MCF 10A (cell line): ENCODE measurements at regions not wholly inside any gene's neighbourhood (a gene's known extent, or its start where the extent isn't known, plus 50 kb on each side); places are given as distances from the start of the nearest gene placed in this dataset.
"Not testable (repeated sequence)": the region's sequence is repeated elsewhere in the genome, so short reads cannot be mapped to it uniquely, and the experiment has no call there.

ENCODE experiments used
- BruUV-seq: library from RNA; stranded (reverse); fragments of 400-500 nt; replicated peaks from 2 replicates; lab custom pipeline; 2021; lab: Mats Ljungman, UMichigan
- CTCF ChIA-PET: fragments of 300-600 bp; sonication (Branson Sonifier 250); formaldehyde crosslinking; extraction: SDS; loops from one replicate; lab custom pipeline; 2021; ENCODE audit warnings: antibody characterized with exemption, inconsistent platforms; lab: Yijun Ruan, JAX
- POLR2A ChIA-PET: fragments of 300-600, 350-650 bp; sonication (Branson Sonifier 250); formaldehyde crosslinking; extraction: SDS; loops from one replicate; lab custom pipeline; 2020; ENCODE audit warnings: antibody characterized with exemption, inconsistent platforms; lab: Yijun Ruan, JAX
- DNase-seq: peaks from one replicate; pipeline ENCODE4 v3.0.0-alpha.2; 2018; ENCODE audit not compliant: unreplicated experiment
- H3K27ac Mint-ChIP-seq: one replicate; pipeline ENCODE4 v1.8.0; 2022; ENCODE audit warnings: mild to moderate bottlenecking, low read depth, mixed read lengths; ENCODE audit not compliant: unreplicated experiment
- H3K27me3 Mint-ChIP-seq: one replicate; pipeline ENCODE4 v1.8.0; 2022; ENCODE audit warnings: mixed read lengths; ENCODE audit not compliant: insufficient read depth, unreplicated experiment
- H3K36me3 Mint-ChIP-seq: one replicate; pipeline ENCODE4 v1.8.0; 2022; ENCODE audit warnings: mild to moderate bottlenecking, moderate library complexity, mixed read lengths; ENCODE audit not compliant: insufficient read depth, unreplicated experiment
- H3K4me1 Mint-ChIP-seq: one replicate; pipeline ENCODE4 v1.8.0; 2022; ENCODE audit warnings: mixed read lengths; ENCODE audit not compliant: insufficient read depth, unreplicated experiment
- H3K4me3 Mint-ChIP-seq: one replicate; pipeline ENCODE4 v1.8.0; 2022; ENCODE audit warnings: mild to moderate bottlenecking, moderate library complexity, mixed read lengths; ENCODE audit not compliant: unreplicated experiment
- H3K9me3 Mint-ChIP-seq: one replicate; pipeline ENCODE4 v1.8.0; 2022; ENCODE audit warnings: mixed read lengths; ENCODE audit not compliant: unreplicated experiment
- intact Hi-C: fragments of 100-400 bp; cut with micrococcal nuclease; formaldehyde crosslinking; loops from 2 replicates; pipeline ENCODE4 v1.14.1; 2022
- TF ChIP-seq, protein P1 (sequence below): fragments of 200-600 bp; IDR thresholded peaks from one replicate; pipeline ENCODE4 v1.8.0; 2022; ENCODE audit warnings: antibody characterized with exemption, mild to moderate bottlenecking; ENCODE audit not compliant: unreplicated experiment

DNA sequence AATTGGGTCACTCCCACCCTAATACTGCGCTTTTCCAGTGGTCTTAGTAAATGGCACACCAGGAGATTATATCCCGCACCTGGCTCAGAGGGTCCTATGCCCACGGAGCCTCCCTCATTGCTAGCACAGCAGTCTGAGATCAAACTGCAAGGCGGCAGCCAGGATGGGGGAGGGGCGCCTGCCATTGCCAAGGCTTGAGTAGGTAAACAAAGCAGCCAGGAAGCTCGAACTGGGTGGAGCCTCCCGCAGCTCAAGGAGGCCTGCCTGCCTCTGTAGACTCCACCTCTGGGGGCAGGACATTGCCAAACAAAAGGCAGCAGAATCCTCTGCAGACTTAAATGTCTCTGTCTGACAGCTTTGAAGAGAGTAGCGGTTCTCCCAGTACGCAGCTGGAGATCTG is 52.4 kb upstream of the PMPCB start:
- H3K4me3 Mint-ChIP-seq, H3K36me3 Mint-ChIP-seq, POLR2A ChIA-PET, H3K4me1 Mint-ChIP-seq, DNase-seq, intact Hi-C loops, H3K27ac Mint-ChIP-seq, CTCF ChIA-PET, BruUV-seq: not testable (repeated sequence)
- Mint-ChIP-seq H3K27me3 (peaks cover 21% of the 10 kb centered on the region), H3K9me3 (peaks cover 22% of the 10 kb centered on the region)

GRCh38 chr7:103240806-103241205 is 56.4 kb upstream of the PMPCB start:
- Mint-ChIP-seq H3K9me3 (peaks cover 12% of the 10 kb centered on the region), H3K36me3 (no peaks in the 10 kb centered on the region), H3K4me1 (no peaks in the 10 kb centered on the region), H3K4me3 (no peak overlapping the region), H3K27me3 (peaks cover 6% of the 10 kb centered on the region), H3K27ac (no peak overlapping the region)
- ChIA-PET CTCF (no interaction called here), POLR2A (no interaction called here)
- intact Hi-C loops: no loop called here
- no TSS peak for BruUV-seq
- DNase-seq: no peak
- TF ChIP-seq, protein P1, sequence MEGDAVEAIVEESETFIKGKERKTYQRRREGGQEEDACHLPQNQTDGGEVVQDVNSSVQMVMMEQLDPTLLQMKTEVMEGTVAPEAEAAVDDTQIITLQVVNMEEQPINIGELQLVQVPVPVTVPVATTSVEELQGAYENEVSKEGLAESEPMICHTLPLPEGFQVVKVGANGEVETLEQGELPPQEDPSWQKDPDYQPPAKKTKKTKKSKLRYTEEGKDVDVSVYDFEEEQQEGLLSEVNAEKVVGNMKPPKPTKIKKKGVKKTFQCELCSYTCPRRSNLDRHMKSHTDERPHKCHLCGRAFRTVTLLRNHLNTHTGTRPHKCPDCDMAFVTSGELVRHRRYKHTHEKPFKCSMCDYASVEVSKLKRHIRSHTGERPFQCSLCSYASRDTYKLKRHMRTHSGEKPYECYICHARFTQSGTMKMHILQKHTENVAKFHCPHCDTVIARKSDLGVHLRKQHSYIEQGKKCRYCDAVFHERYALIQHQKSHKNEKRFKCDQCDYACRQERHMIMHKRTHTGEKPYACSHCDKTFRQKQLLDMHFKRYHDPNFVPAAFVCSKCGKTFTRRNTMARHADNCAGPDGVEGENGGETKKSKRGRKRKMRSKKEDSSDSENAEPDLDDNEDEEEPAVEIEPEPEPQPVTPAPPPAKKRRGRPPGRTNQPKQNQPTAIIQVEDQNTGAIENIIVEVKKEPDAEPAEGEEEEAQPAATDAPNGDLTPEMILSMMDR: no peak

DNA sequence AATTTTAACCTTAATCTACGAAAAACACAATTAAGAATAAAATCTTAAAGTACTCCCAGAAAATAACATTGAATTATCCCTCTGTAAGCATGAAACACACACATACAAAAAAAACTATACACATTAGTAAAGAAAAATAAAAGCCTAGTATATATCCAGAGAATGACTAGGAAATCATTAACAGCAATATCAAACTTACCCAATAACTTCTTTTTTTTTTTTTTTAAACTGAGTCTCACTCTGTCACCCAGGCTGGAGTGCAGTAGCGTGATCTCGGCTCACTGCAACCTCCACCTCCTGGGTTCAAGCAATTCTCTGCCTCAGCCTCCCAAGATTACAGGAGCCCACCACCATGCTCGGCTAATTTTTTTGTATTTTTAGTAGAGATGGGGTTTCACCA is 61.4 kb upstream of the PMPCB start:
- BruUV-seq, intact Hi-C loops, H3K4me1 Mint-ChIP-seq, H3K36me3 Mint-ChIP-seq, DNase-seq, H3K27ac Mint-ChIP-seq, POLR2A ChIA-PET, H3K9me3 Mint-ChIP-seq, H3K4me3 Mint-ChIP-seq: not testable (repeated sequence)
- peaks cover 11% of the 10 kb centered on the region for H3K27me3 Mint-ChIP-seq
- CTCF ChIA-PET: interaction anchor here (0.7 kb wide), 1 partner anchor 207 kb away, joined by 3 read pairs; no protein-coding TSS in a partner anchor

- intact Hi-C loops, POLR2A ChIA-PET, CTCF ChIA-PET, H3K4me1 Mint-ChIP-seq, BruUV-seq, H3K4me3 Mint-ChIP-seq, H3K36me3 Mint-ChIP-seq, H3K27ac Mint-ChIP-seq, H3K9me3 Mint-ChIP-seq, DNase-seq: not testable (repeated sequence)
- peaks cover 17% of the 10 kb centered on the region for H3K27me3 Mint-ChIP-seq
These were observed 62.4 kb upstream of the PMPCB start for GRCh38 chr7:103234877-103235276.

DNA sequence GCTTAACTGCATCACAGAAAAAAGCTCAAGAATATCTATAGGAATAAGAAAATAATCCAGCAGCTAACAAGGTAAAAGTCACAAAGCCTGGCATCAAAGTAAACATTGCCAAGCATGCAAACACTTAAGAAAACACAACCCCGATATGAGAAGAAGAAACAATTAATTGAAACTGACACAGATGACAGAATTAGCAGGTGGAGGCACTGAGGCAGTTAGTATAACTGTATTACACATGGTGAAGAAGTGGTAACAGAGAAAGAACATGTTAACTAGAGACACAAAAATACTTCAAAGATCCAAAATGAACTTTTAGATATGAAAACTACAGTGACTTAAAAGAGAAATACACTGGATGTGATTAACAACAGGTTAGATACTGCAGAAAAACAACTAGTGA is 69.4 kb upstream of the PMPCB start:
- intact Hi-C loops, BruUV-seq, H3K36me3 Mint-ChIP-seq, DNase-seq, H3K4me1 Mint-ChIP-seq, H3K4me3 Mint-ChIP-seq, H3K9me3 Mint-ChIP-seq, POLR2A ChIA-PET, CTCF ChIA-PET, H3K27ac Mint-ChIP-seq: not testable (repeated sequence)
- H3K27me3 Mint-ChIP-seq: peaks cover 55% of the 10 kb centered on the region

DNA sequence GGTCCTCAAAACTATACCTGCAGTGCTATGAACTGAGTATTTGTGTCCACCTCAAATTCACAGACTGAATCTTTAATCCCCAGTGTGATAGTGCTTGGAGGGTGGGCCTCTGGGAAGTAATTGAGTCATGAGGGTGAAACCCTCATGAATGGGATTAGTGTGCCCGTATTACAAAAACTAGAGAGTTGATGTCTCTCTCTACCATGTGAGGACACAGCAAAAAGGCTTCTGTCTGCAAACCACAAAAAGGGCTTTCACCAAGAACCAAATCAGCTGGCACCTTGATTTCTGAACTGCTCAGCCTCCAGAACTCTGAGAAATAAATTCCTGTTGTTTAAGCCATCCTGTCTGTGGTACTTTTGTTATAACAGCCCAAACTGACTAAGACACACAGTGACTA is 71.4 kb upstream of the PMPCB start:
- intact Hi-C loops, H3K9me3 Mint-ChIP-seq, BruUV-seq, H3K4me1 Mint-ChIP-seq, H3K27ac Mint-ChIP-seq, H3K36me3 Mint-ChIP-seq, POLR2A ChIA-PET, CTCF ChIA-PET, H3K4me3 Mint-ChIP-seq, DNase-seq: not testable (repeated sequence)
- peaks cover 43% of the 10 kb centered on the region for H3K27me3 Mint-ChIP-seq

DNA sequence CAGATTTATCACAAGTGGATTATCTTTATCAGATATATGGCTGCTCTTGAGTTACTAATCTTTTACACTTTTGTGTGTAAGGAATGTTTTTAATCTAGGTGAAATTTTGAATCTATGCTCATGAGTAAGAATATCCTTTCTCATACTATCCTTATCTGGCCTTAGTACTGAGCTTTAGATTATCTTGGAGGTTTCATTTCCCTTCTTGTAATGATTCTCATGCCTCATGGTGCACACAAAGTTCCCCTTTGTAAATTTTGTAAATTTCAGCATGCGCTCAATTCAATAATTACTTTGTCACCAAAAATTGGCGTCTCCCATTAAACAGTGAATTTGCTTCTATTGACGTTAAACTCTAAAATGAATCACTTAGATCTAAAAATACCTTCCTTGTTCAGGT is 74.2 kb upstream of the NAPEPLD start:
- POLR2A ChIA-PET, BruUV-seq, H3K27ac Mint-ChIP-seq, H3K9me3 Mint-ChIP-seq, DNase-seq, CTCF ChIA-PET, H3K36me3 Mint-ChIP-seq, intact Hi-C loops, H3K4me3 Mint-ChIP-seq, H3K4me1 Mint-ChIP-seq: not testable (repeated sequence)
- H3K27me3 Mint-ChIP-seq: peaks cover 40% of the 10 kb centered on the region

GRCh38 chr7:103211049-103211448 is 62.1 kb upstream of the NAPEPLD start:
- H3K4me3 Mint-ChIP-seq, H3K4me1 Mint-ChIP-seq, CTCF ChIA-PET, intact Hi-C loops, DNase-seq, H3K27ac Mint-ChIP-seq, H3K27me3 Mint-ChIP-seq, BruUV-seq, POLR2A ChIA-PET, H3K9me3 Mint-ChIP-seq, H3K36me3 Mint-ChIP-seq: not testable (repeated sequence)

DNA sequence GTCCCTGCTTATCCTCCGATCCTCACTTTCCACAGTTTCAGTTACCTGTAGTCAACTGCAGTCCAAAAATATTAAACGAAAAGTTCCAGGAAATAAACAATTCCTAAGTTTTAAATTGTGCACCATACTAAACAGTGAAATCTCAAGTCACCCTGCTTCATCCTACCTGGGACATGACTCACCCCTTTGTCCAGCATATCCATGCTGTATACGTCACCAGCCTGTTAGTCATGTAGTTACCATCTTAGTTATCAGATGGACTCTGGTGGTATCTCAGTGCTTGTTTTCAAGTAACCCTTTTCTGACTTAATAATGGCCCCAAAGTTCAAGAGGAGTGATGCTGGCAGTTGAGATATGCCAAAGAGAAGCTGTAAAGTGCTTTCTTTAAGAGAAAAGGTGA is 50.3 kb upstream of the NAPEPLD start:
- CTCF ChIA-PET, H3K4me3 Mint-ChIP-seq, H3K36me3 Mint-ChIP-seq, H3K27ac Mint-ChIP-seq, BruUV-seq, H3K4me1 Mint-ChIP-seq, POLR2A ChIA-PET, H3K9me3 Mint-ChIP-seq, H3K27me3 Mint-ChIP-seq, intact Hi-C loops: not testable (repeated sequence)
- peak; percentile 39 for DNase-seq
